Endothelial cell of umbilical vein (primary cell): ENCODE measurements at regions not wholly inside any gene's neighbourhood (a gene's known extent, or its start where the extent isn't known, plus 50 kb on each side); places are given as distances from the start of the nearest gene placed in this dataset.

Experiments
- BruUV-seq: library from RNA; stranded (reverse); fragments of 400-500 nt; replicated peaks from 2 replicates; lab custom pipeline; 2021; lab: Mats Ljungman, UMichigan
- CTCF ChIA-PET: fragments of 300-600, 350-600 bp; sonication (Branson Sonifier 250); formaldehyde crosslinking; loops from one replicate; lab custom pipeline; 2021; ENCODE audit warnings: antibody characterized with exemption, inconsistent platforms; lab: Charles Lee
- POLR2A ChIA-PET: fragments of 300-600, 350-600 bp; sonication (Branson Sonifier 250); formaldehyde crosslinking; loops from one replicate; lab custom pipeline; 2021; ENCODE audit warnings: antibody characterized with exemption, inconsistent platforms; lab: Charles Lee
- DNase-seq: peaks from one replicate; pipeline ENCODE4 v3.0.0-alpha.2; 2011; ENCODE audit warnings: low read depth, low spot score
- FAIRE-seq: peaks from 2 replicates; lab custom pipeline; 2011; peaks lifted over from hg19 to GRCh38; lab: Jason Lieb, UNC
- H2AFZ ChIP-seq: 2 replicates; pipeline ENCODE4 v1.6.0; 2012; ENCODE audit warnings: low read depth, low read length, control low read depth, inconsistent platforms
- H3K27ac ChIP-seq: 2 replicates; pipeline ENCODE4 v1.5.1; 2011; ENCODE audit warnings: low read depth, mild to moderate bottlenecking, control low read depth, low read length, moderate library complexity; ENCODE audit not compliant: insufficient read depth
- H3K27me3 ChIP-seq, 2 experiments: 2 replicates each; pipeline versions ENCODE4 v1.6.0 to v1.6.1; 2011; ENCODE audit warnings: low read length in 2 of 2, mixed read lengths in 1 of 2; ENCODE audit not compliant: control insufficient read depth in 2 of 2, insufficient read depth in 2 of 2
- H3K36me3 ChIP-seq, 2 experiments: 2 replicates in 1 of 2; 3 replicates in 1 of 2; pipeline ENCODE4 v1.5.1; 2011; ENCODE audit warnings: low read length in 2 of 2, mild to moderate bottlenecking in 1 of 2, moderate library complexity in 1 of 2; ENCODE audit not compliant: control insufficient read depth in 2 of 2, insufficient read depth in 2 of 2; ENCODE audit errors: extremely low read depth in 1 of 2
- H3K4me1 ChIP-seq: 3 replicates; pipeline ENCODE4 v1.5.1; 2011; ENCODE audit warnings: mild to moderate bottlenecking, low read length; ENCODE audit not compliant: control insufficient read depth, insufficient read depth; ENCODE audit errors: extremely low read depth
- H3K4me2 ChIP-seq: 2 replicates; pipeline ENCODE4 v1.6.1; 2011; ENCODE audit warnings: low read length, control low read depth, mixed read lengths; ENCODE audit not compliant: insufficient read depth
- H3K4me3 ChIP-seq, 3 experiments: fragments of 200-600 bp in 1 of 3; sonication (generic), shearing (Covaris generic) in 1 of 3; replicated peaks in 1 of 3; 2 replicates each; pipeline ENCODE4 v1.5.1; 2011 to 2016; ENCODE audit warnings: control low read depth in 3 of 3, low read length in 3 of 3, mild to moderate bottlenecking in 2 of 3, inconsistent platforms in 1 of 3, low read depth in 1 of 3, moderate library complexity in 1 of 3; ENCODE audit not compliant: insufficient read depth in 1 of 3
- H3K79me2 ChIP-seq: 2 replicates; pipeline ENCODE4 v1.6.0; 2012; ENCODE audit warnings: low read length, inconsistent platforms; ENCODE audit not compliant: control insufficient read depth, insufficient read depth
- H3K9ac ChIP-seq: replicated peaks from 2 replicates; pipeline ENCODE3; 2011; ENCODE audit warnings: low read length, control low read depth; ENCODE audit not compliant: insufficient read depth; ENCODE audit errors: extremely low read depth
- H3K9me1 ChIP-seq: replicated peaks from 3 replicates; pipeline ENCODE4 v1.6.0; 2011; ENCODE audit warnings: mild to moderate bottlenecking, low read length; ENCODE audit not compliant: control insufficient read depth, insufficient read depth; ENCODE audit errors: extremely low read depth
- H3K9me3 ChIP-seq: replicated peaks from 2 replicates; pipeline ENCODE4 v1.5.1; 2012; ENCODE audit warnings: low read length, inconsistent platforms; ENCODE audit not compliant: control insufficient read depth, insufficient read depth
- H4K20me1 ChIP-seq: replicated peaks from 2 replicates; pipeline ENCODE3; 2011; ENCODE audit warnings: mild to moderate bottlenecking, low read length; ENCODE audit not compliant: control insufficient read depth, insufficient read depth; ENCODE audit errors: extremely low read depth
- CTCF ChIP-seq, 2 donors: IDR thresholded peaks; 1 replicate in 1 of 2; 2 replicates in 1 of 2; pipeline ENCODE4 v1.5.1; 2011; ENCODE audit warnings: low read length in 2 of 2, mild to moderate bottlenecking in 2 of 2, moderate library complexity in 2 of 2, control low read depth in 1 of 2, inconsistent platforms in 1 of 2, low read depth in 1 of 2; ENCODE audit not compliant: insufficient read depth in 1 of 2; ENCODE audit errors: extremely low read depth in 1 of 2
- EZH2 ChIP-seq: IDR thresholded peaks from 2 replicates; pipeline ENCODE4 v1.6.1; 2012; ENCODE audit warnings: borderline replicate concordance, low read depth, mild to moderate bottlenecking, moderate library complexity, low read length, inconsistent platforms; ENCODE audit not compliant: severe bottlenecking
- FOS ChIP-seq: IDR thresholded peaks from 2 replicates; pipeline ENCODE4 v1.6.1; 2011; ENCODE audit warnings: mild to moderate bottlenecking, low read length, moderate library complexity, borderline replicate concordance; ENCODE audit not compliant: insufficient read depth
- GATA2 ChIP-seq: IDR thresholded peaks from 2 replicates; pipeline ENCODE4 v1.7.0; 2011; ENCODE audit warnings: low read depth, mild to moderate bottlenecking, moderate library complexity, mixed read lengths, low read length; ENCODE audit not compliant: insufficient read length, insufficient read depth
- JUN ChIP-seq: IDR thresholded peaks from 2 replicates; pipeline ENCODE4 v1.6.1; 2011; ENCODE audit warnings: borderline replicate concordance, low read depth; ENCODE audit not compliant: insufficient read length, insufficient read depth
- MAX ChIP-seq: IDR thresholded peaks from 2 replicates; pipeline ENCODE4 v1.6.1; 2011; ENCODE audit not compliant: insufficient read depth, insufficient read length
- MYC ChIP-seq: IDR thresholded peaks from one replicate; pipeline ENCODE4 v1.6.1; 2011; ENCODE audit warnings: mild to moderate bottlenecking, low read depth, low read length
- POLR2A ChIP-seq: IDR thresholded peaks from 2 replicates; pipeline ENCODE4 v1.6.1; 2012; ENCODE audit warnings: low read depth, mild to moderate bottlenecking, control low read depth, low read length
- POLR2AphosphoS5 ChIP-seq: IDR thresholded peaks from 2 replicates; pipeline ENCODE4 v1.6.1; 2012; ENCODE audit warnings: low read depth, mild to moderate bottlenecking, control low read depth, low read length, moderate library complexity; ENCODE audit not compliant: insufficient read depth
- dilution Hi-C: fragments of 300-500 bp; cut with MboI; formaldehyde crosslinking; loops from one replicate; pipeline ENCODE4 v1.15.0; 2019; ENCODE audit warnings: low sequenced_read_pairs; ENCODE audit not compliant: extremely low pct_ligation_motif_present
- intact Hi-C: fragments of 100-400 bp; cut with micrococcal nuclease; formaldehyde crosslinking; loops from one replicate; pipeline ENCODE4 v1.10.0; 2022

- Histone ChIP-seq H3K9me3 (no peaks in the 10 kb centered on the region), H3K79me2 (no peaks in the 10 kb centered on the region), H3K4me2 (no peak overlapping the region), H3K36me3 (no peaks in the 10 kb centered on the region), H3K9ac (no peak overlapping the region), H3K9me1 (no peaks in the 10 kb centered on the region), H3K27ac (no peak overlapping the region), H3K27me3 (no peaks in the 10 kb centered on the region), H3K4me1 (peaks cover 6% of the 10 kb centered on the region), H3K4me3 (no peak overlapping the region), H2AFZ (no peak overlapping the region), H4K20me1 (no peaks in the 10 kb centered on the region)
- DNase-seq (no peak), FAIRE-seq (no peak)
- CTCF ChIA-PET: no interaction called here
- dilution Hi-C loops (no loop called here), intact Hi-C loops (no loop called here)
- POLR2A ChIA-PET: interaction anchor here (0.6 kb wide), 1 partner anchor 14 kb away, joined by 5 read pairs; no protein-coding TSS in a partner anchor
- TF ChIP-seq POLR2AphosphoS5 (no peak), JUN (no peak), POLR2A (no peak), EZH2 (no peak), CTCF (IDR thresholded peaks at IDR 0.05; ENCODE audit: extremely low read depth in 1 of 2, insufficient read depth in 1 of 2, low read depth in 1 of 2, low read length in 2 of 2) (no peak), MAX (no peak), GATA2 (no peak), FOS (no peak), MYC (no peak)
- no TSS peak for BruUV-seq
These were observed 625.1 kb downstream of the PRELID2 start for GRCh38 chr5:145210020-145210419.
